Activated naive CD4-positive, alpha-beta T cell treated with anti-CD3 and anti-CD28 coated beads for 36 hours (primary cell): ENCODE measurements at regions not wholly inside any gene's neighbourhood (a gene's known extent, or its start where the extent isn't known, plus 50 kb on each side); places are given as distances from the start of the nearest gene placed in this dataset.

Experiments
- CTCF ChIA-PET: fragments of 350-600 bp; sonication (Branson Sonifier 250); formaldehyde crosslinking; loops from one replicate; lab custom pipeline; 2021; ENCODE audit warnings: antibody characterized with exemption; lab: Charles Lee
- DNase-seq: peaks from one replicate; pipeline ENCODE4 v3.0.0-alpha.2; 2020
- H3K27ac Mint-ChIP-seq: one replicate; pipeline ENCODE4 v1.8.0; 2021; ENCODE audit warnings: mild to moderate bottlenecking, mixed read lengths
- H3K27me3 Mint-ChIP-seq: one replicate; pipeline ENCODE4 v1.8.0; 2021; ENCODE audit warnings: low read depth, mixed read lengths
- H3K36me3 Mint-ChIP-seq: one replicate; pipeline ENCODE4 v1.8.0; 2021; ENCODE audit warnings: low read depth, mixed read lengths
- H3K4me1 Mint-ChIP-seq: one replicate; pipeline ENCODE4 v1.8.0; 2021; ENCODE audit warnings: low read depth, mixed read lengths
- H3K4me3 Mint-ChIP-seq: one replicate; pipeline ENCODE4 v1.8.0; 2021; ENCODE audit warnings: mild to moderate bottlenecking, moderate library complexity, mixed read lengths
- H3K9me3 Mint-ChIP-seq: one replicate; pipeline ENCODE4 v1.8.0; 2021; ENCODE audit warnings: mixed read lengths
- intact Hi-C: fragments of 100-400 bp; cut with micrococcal nuclease; formaldehyde crosslinking; loops from one replicate; pipeline ENCODE4 v1.15.1; 2023

DNA sequence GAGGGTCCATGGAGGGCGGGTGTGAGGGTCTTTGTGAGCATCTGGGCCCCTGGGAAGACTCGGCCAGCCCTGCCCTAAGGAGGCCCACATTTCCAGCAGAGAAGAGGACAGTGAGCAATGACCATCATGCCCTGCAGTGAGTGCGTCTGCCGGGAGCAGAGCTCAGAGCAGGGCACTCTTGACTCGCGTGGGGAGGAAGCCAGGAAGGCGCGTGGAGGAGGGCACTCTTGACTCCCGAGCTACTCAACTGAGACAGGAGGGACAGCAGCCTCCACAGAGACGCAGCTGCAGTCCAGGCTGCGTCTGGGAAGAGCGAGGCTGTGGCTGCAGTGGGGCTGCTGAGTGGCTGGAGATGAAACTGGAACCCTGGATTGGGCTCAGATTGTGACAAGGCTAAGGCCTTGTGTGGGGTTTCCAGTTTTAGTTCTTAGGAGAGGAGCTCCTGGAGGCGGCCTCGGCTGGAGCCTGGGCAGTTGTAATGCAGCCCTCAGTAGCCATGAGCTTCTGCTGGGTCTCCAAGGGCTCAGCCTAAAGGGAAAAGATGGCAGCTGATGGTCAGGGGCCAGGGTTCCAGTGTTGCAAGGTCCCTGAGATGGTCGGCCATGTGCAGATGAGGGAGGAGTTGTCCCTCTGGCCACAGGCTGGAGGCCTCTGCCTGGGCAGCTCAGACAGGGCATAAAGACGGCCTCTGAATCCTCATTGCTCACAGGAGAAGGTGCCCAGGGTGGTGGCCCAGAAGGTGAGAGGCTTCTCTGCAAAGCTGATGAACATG is 264.7 kb upstream of the B3GAT1 start:
- H3K4me1 Mint-ChIP-seq = no peaks in the 10 kb centered on the region
- H3K9me3 Mint-ChIP-seq = no peaks in the 10 kb centered on the region
- CTCF ChIA-PET = interaction anchor here (0.6 kb wide), 1 partner anchor 285 kb away, joined by 3 read pairs; no protein-coding TSS in a partner anchor
- H3K27me3 Mint-ChIP-seq = peaks cover 2% of the 10 kb centered on the region
- DNase-seq = no peak
- H3K36me3 Mint-ChIP-seq = no peaks in the 10 kb centered on the region
- H3K27ac Mint-ChIP-seq = no peak overlapping the region
- intact Hi-C loops = no loop called here
- H3K4me3 Mint-ChIP-seq = no peak overlapping the region

DNA sequence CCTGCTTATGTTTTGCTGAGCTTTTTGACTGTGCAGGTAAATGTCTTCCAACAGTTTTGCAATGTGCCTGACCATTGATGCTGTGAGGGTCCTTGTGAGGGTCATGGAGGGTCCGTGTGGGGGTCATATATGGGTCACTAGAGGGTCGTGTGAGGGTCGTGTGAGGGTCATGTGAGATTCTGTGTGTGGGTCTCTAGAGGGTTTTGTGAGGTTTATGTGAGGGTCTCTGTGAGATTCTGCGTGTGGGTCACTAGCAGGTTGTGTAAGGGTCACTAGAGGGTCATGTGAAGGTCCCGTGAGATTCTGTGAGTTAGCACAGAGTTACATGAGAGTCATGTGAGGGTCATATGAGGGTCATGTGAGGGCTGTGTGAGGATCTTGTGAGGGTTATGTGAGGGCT is 263.9 kb upstream of the B3GAT1 start:
- Mint-ChIP-seq H3K27ac (no peak overlapping the region), H3K9me3 (no peaks in the 10 kb centered on the region), H3K36me3 (no peaks in the 10 kb centered on the region), H3K4me3 (no peak overlapping the region), H3K27me3 (peaks cover 4% of the 10 kb centered on the region), H3K4me1 (no peaks in the 10 kb centered on the region)
- DNase-seq = no peak
- intact Hi-C loops = no loop called here
- CTCF ChIA-PET = no interaction called here

DNA sequence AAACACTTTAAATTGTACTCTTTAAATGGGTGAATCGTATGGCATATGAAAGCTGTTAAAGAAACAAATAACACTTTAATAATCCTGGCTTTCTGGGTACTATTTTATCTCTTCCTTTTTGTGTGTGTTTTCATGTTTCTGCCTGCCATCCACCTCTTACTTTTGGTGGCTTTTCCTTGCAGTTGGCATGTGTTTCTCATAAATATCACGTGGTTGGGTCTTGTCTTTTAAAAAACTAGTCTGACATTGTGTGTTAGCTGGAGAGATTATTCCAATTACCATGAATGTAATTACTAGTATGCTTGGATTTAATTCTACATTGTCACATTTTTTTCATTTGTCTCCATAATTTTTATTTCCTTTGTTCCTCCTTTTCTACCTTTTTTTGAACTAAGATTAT is 262.9 kb upstream of the B3GAT1 start:
- no peaks in the 10 kb centered on the region for H3K36me3 Mint-ChIP-seq
- CTCF ChIA-PET = no interaction called here
- H3K9me3 Mint-ChIP-seq = no peaks in the 10 kb centered on the region
- no peak for DNase-seq
- intact Hi-C loops = no loop called here
- no peak overlapping the region for H3K4me3 Mint-ChIP-seq
- H3K27me3 Mint-ChIP-seq = peaks cover 4% of the 10 kb centered on the region
- H3K4me1 Mint-ChIP-seq = no peaks in the 10 kb centered on the region
- H3K27ac Mint-ChIP-seq = no peak overlapping the region

DNA sequence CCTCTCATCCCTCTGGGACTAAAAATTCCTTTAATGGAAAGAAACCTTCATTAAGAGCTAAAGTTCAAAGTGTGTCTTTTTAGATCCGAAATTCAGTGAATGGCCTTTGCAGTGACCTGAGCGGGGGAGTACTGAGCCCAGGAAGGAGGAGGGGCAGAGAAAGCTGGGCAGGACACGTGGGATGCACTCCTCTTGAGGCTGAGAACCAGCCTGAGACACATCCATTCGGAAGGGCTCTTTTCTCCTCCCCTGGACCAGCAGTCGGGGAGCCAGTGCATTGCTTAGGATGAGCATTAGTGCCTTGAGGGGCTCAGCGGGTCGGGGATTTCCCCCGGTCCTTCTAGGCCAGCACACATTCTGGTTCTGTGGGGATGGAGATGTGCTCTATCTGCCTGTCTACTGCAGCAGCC is 258.9 kb upstream of the B3GAT1 start:
- CTCF ChIA-PET = no interaction called here
- intact Hi-C loops = no loop called here

DNA sequence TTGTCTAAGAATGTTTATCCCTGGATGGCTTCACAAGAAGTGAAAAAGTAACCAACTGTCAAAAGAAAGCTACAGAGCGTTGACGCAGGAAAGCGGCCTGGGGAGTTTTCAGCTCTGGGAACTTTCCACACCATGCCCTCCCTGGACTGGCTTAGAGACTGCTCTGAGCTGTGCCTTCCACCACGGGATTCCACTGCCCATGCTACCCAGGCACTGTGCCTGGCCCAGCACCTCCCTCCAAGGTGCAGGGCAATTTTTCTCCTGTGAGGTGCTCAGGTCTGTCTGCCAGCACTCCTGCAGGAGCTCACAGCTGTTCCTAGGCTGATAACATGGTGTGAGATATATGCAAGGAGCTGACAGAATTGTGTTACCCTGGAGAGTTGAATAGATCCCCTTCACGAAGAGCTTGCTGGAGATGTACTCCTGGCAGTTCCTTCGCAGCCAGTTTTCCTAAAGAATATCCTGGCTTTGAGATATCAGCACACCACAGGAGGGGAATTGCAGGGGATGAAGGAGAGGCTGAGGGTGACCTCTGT is 258.3 kb upstream of the B3GAT1 start:
- Mint-ChIP-seq H3K4me1 (no peaks in the 10 kb centered on the region), H3K9me3 (no peaks in the 10 kb centered on the region), H3K4me3 (no peak overlapping the region), H3K36me3 (no peaks in the 10 kb centered on the region), H3K27ac (no peak overlapping the region), H3K27me3 (peaks cover 7% of the 10 kb centered on the region)
- CTCF ChIA-PET = no interaction called here
- intact Hi-C loops = no loop called here
- DNase-seq = no peak

More for the DNA sequence above, 258.9 kb upstream of the B3GAT1 start:
- H3K27ac Mint-ChIP-seq = no peak overlapping the region
- peaks cover 7% of the 10 kb centered on the region for H3K27me3 Mint-ChIP-seq
- H3K4me1 Mint-ChIP-seq = no peaks in the 10 kb centered on the region
- DNase-seq = no peak
- H3K4me3 Mint-ChIP-seq = no peak overlapping the region
- no peaks in the 10 kb centered on the region for H3K36me3 Mint-ChIP-seq
- no peaks in the 10 kb centered on the region for H3K9me3 Mint-ChIP-seq

DNA sequence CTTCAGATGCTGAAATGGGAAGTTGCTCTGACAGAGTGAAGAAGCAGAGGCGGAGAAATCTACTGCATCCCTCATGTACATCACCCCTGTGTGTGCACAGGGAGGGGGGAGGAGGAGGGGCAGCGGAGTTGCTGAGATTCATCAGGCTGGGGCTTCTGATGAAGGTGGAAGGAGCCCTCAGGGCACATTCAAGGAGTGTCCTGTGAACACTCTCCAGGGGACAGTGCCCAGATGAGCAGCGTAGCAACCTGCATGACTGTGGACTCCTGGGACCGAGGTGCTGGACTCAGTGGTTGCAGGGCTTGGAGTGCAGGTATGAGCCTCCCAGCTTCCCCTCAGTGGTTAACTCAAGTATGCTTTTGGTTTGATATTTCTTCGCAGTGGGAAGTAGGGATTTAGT is 257.8 kb upstream of the B3GAT1 start:
- Mint-ChIP-seq H3K4me1 (no peaks in the 10 kb centered on the region), H3K36me3 (no peaks in the 10 kb centered on the region), H3K9me3 (no peaks in the 10 kb centered on the region), H3K27me3 (peaks cover 7% of the 10 kb centered on the region), H3K4me3 (no peak overlapping the region), H3K27ac (no peak overlapping the region)
- DNase-seq = no peak
- intact Hi-C loops = no loop called here
- CTCF ChIA-PET = no interaction called here

DNA sequence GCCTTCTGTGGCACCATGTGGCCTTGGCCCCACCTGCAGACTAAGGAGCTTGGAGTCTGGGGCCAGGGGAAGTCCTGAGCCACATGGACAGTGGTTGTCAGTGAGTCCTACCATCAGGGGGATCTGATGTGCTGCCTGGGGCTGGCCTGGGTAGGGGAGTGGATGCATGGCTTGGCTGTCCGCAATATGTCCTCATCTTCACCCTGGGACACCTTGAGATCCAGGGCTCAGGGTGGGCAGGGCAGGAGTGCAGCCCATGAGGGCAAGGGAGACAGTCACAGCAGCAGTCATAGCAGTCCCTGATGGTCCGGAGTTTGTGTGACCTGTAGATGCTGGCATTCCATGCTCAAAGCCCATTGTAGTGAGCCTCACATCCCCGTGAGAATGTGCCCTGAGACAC is 256.8 kb upstream of the B3GAT1 start:
- Mint-ChIP-seq H3K9me3 (no peaks in the 10 kb centered on the region), H3K4me3 (no peak overlapping the region), H3K27ac (no peak overlapping the region), H3K4me1 (no peaks in the 10 kb centered on the region), H3K36me3 (no peaks in the 10 kb centered on the region), H3K27me3 (peaks cover 7% of the 10 kb centered on the region)
- DNase-seq = no peak
- CTCF ChIA-PET = no interaction called here
- intact Hi-C loops = no loop called here

DNA sequence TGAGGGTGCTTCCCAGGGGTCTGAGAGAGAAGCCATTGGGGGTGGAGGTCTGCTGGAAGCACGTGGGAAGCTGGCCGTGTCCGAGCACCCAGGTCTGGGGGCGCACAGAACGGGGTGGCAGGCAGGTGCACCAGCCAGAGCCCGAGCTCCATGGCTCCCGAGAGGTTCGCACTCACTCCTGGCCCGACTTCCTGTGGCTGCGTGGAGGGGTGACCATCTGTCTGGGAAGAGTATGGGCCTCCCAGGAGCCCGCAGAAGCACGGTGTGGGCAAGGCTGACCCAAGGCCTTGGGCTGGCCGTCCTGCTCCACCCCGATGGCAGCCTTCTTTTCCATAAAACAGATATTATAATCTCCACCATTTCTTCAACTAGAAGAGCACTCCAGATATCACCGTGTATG is 256.0 kb upstream of the B3GAT1 start:
- no peaks in the 10 kb centered on the region for H3K36me3 Mint-ChIP-seq
- CTCF ChIA-PET = no interaction called here
- H3K27me3 Mint-ChIP-seq = peaks cover 7% of the 10 kb centered on the region
- no peak overlapping the region for H3K4me3 Mint-ChIP-seq
- intact Hi-C loops = no loop called here
- no peaks in the 10 kb centered on the region for H3K9me3 Mint-ChIP-seq
- DNase-seq = no peak
- H3K4me1 Mint-ChIP-seq = no peaks in the 10 kb centered on the region
- H3K27ac Mint-ChIP-seq = no peak overlapping the region

DNA sequence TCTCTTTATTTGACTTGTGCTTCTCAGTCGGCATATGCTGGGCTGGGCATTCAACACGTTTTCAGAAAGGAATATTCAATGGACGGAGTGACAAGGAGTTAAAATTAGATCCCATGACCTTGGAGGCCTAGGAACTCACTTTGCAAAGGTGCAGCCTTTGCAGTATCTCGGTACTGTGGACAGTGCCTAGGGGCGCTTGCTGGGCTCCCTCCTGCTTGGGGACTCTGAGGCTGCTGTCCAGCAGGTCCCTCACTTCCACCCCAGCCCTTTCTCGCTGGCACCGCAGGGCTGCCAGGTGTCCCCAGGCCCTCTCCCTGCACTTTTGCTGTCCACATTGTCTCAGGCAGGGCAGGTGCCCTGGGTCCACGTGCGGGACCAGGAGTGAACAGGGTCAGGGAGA is 255.5 kb upstream of the B3GAT1 start:
- no peaks in the 10 kb centered on the region for H3K36me3 Mint-ChIP-seq
- H3K27ac Mint-ChIP-seq = no peak overlapping the region
- H3K9me3 Mint-ChIP-seq = no peaks in the 10 kb centered on the region
- intact Hi-C loops = no loop called here
- H3K4me3 Mint-ChIP-seq = no peak overlapping the region
- DNase-seq = no peak
- H3K4me1 Mint-ChIP-seq = no peaks in the 10 kb centered on the region
- H3K27me3 Mint-ChIP-seq = peaks cover 7% of the 10 kb centered on the region
- CTCF ChIA-PET = no interaction called here

DNA sequence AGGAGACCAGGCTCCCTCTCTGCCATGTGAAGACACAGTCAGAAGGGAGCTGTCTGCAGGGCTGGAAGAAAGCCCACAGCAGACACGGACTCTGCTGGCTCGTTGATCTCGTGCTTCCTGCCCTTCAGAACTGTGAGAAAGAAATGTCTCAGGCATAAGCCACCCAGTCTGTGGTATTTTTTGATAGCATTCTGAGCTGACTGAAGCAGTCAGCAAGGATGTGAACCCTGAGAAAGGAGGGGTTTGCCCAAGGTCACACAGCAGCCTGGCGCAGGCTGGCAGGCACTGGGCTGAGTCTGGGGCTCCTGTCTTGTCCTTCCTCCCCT is 255.1 kb upstream of the B3GAT1 start:
- Mint-ChIP-seq H3K4me1 (no peaks in the 10 kb centered on the region), H3K36me3 (no peaks in the 10 kb centered on the region), H3K4me3 (no peak overlapping the region), H3K9me3 (no peaks in the 10 kb centered on the region), H3K27me3 (peaks cover 7% of the 10 kb centered on the region), H3K27ac (no peak overlapping the region)
- intact Hi-C loops = no loop called here
- CTCF ChIA-PET = no interaction called here
- DNase-seq = no peak

DNA sequence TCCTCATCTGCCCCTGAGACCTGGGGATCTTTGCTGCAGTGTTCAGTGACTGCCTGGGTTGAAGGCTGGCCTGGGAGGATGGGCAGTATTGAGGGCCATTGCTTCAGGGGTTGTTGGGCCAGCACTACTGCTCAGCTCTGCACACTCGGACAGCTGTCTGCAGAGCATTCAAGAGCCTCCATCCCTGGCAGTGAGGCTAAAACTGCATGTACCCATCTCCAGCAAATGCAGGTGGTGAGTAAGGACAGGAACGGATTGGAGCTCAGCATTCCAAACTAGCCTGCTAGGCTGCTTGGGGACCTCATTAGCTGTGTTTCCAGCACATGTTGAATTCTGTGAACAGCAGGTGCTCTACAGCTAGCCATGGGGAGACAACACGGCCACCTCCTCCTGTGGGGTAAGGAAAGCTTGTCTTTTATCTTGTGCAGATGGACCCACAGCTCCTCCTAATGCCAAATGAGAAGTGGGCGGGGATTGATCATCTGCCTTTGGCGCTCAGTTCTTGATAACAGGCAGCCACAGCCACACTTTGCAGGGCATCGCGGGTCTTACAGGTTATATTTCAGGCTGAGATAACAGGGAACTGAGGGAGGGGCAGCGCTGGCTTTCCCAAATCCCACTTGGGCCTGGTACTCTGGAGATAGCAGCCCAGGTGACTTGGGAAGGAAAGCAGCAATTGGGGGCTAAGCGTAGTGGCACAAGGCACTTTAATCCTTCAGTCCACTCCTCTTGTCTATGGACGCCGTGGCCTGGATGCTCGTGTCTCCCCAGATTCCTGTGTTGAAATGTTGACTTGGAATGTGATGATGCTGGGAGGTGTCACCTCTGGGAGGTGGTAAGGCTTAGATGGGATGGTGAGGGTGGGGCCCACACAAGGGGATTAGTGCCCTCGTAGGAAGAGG is 254.5 kb upstream of the B3GAT1 start:
- Mint-ChIP-seq H3K4me3 (no peak overlapping the region), H3K4me1 (no peaks in the 10 kb centered on the region), H3K27ac (no peak overlapping the region), H3K27me3 (peaks cover 6% of the 10 kb centered on the region), H3K9me3 (no peaks in the 10 kb centered on the region), H3K36me3 (no peaks in the 10 kb centered on the region)
- intact Hi-C loops = no loop called here
- CTCF ChIA-PET = no interaction called here
- DNase-seq = no peak

DNA sequence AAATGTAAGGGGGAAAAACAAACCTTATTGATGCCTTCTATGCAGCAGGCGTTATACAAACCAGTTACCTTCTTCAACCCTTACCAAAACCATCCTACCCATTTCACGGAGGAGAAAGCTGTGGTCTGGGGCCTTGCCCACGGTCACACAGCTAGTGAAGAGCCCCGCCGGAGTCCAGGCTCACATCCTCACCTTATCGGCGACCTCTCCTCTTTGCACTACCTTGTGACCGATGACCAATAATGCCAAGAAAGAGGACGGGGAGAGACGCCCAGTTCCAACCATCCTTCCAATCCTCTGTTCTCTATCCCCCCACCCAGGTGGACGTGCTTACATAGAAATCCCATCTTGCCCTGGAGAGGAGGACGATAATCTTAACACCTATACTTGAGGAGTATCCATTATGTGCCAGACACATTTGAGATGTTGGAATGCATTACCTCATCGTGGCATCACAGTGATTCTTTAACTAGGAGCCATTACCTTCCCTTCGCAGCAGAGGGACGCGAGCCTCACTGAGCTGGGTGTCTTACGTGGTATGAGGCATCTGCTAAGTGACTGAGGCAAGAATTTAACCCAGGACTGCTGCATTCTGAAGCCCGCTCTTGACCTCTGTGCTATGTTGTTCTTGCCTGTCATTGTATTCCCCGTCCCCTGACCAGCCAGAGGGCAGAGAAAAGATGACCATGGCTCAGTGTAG is 253.7 kb upstream of the B3GAT1 start:
- no peaks in the 10 kb centered on the region for H3K4me1 Mint-ChIP-seq
- no peak overlapping the region for H3K4me3 Mint-ChIP-seq
- no peak overlapping the region for H3K27ac Mint-ChIP-seq
- no peaks in the 10 kb centered on the region for H3K9me3 Mint-ChIP-seq
- CTCF ChIA-PET = no interaction called here
- DNase-seq = no peak
- H3K36me3 Mint-ChIP-seq = no peaks in the 10 kb centered on the region
- intact Hi-C loops = no loop called here
- peaks cover 5% of the 10 kb centered on the region for H3K27me3 Mint-ChIP-seq
